OCI-LY1 (cell line): ENCODE measurements at regions not wholly inside any gene's neighbourhood (a gene's known extent, or its start where the extent isn't known, plus 50 kb on each side); places are given as distances from the start of the nearest gene placed in this dataset.

Source experiments
- EZH2 ChIP-seq: fragments of 200-600 bp; sonication (generic), shearing (Covaris generic); IDR thresholded peaks from 2 replicates; pipeline ENCODE4 v1.8.0; 2017; ENCODE audit warnings: borderline replicate concordance, mixed run types, mild to moderate bottlenecking, antibody characterized with exemption, low read length, moderate library complexity, mixed read lengths
- TF ChIP-seq, protein P1 (sequence below): fragments of 200-600 bp; sonication (generic), shearing (Covaris generic); IDR thresholded peaks from 2 replicates; pipeline ENCODE4 v1.5.1; 2017; ENCODE audit warnings: mild to moderate bottlenecking, antibody characterized with exemption, low read length, moderate library complexity, mixed read lengths

DNA sequence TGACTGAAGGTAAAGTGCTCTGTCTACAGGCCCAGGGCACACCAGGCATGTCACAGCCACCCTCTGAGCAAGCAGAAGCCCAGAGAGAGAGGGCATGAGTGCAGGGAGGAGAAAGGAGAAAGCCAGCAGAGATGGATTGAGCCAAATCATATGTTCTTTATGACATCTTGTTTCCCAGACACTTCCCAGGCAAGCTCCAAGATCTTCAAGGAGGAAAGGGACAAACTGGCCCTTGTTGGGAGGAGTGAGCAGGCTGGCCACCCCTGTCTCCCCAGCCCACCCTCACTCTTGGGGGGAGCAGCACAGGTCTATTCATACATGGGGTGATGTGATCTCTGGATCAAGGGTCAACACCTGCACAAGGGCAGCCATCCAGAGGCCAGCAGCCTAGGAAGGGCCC, 298.8 kb downstream of the UQCRFS1 start:
- TF ChIP-seq, protein P1, sequence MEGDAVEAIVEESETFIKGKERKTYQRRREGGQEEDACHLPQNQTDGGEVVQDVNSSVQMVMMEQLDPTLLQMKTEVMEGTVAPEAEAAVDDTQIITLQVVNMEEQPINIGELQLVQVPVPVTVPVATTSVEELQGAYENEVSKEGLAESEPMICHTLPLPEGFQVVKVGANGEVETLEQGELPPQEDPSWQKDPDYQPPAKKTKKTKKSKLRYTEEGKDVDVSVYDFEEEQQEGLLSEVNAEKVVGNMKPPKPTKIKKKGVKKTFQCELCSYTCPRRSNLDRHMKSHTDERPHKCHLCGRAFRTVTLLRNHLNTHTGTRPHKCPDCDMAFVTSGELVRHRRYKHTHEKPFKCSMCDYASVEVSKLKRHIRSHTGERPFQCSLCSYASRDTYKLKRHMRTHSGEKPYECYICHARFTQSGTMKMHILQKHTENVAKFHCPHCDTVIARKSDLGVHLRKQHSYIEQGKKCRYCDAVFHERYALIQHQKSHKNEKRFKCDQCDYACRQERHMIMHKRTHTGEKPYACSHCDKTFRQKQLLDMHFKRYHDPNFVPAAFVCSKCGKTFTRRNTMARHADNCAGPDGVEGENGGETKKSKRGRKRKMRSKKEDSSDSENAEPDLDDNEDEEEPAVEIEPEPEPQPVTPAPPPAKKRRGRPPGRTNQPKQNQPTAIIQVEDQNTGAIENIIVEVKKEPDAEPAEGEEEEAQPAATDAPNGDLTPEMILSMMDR = no peak
- no peak for TF ChIP-seq EZH2
